ENCODE measurements at regions not wholly inside any gene's neighbourhood (a gene's known extent, or its start where the extent isn't known, plus 50 kb on each side); places are given as distances from the start of the nearest gene placed in this dataset.
"Not testable (repeated sequence)": the region's sequence is repeated elsewhere in the genome, so short reads cannot be mapped to it uniquely, and the experiment has no call there.

DNA sequence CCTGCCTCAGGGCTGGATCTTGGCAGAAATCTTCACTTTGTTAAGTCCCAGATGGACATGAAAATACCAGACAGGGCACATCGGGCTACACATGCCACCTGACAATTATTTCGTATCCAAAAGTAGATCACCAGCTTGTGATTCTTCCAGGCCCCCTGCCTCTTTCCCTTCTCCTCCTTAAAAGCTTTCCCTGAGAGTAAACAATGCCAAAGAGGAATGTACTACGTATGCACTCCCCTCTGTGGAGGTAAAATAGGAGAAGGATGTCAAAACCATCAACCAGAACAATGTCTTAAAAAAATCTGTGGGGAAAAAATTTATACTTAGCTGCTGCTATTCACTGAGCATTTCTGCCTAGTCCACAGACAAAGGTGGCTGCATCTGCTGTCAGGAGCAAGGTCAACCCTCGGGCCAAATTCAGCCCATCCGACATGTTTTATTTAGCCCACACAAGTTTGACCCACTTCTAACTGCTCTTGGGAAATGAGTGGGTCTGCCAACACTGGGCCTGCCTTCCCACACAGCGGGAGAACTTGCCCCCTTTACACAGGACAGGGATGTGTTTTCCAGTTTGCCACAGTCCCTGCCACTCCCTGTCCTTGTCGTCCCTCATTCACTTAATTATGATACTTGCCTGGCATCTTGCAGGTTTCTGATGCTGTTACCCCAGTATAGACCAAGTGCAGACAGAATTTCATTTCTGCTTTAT is 74.7 kb upstream of the NBPF26 start:
- DNase-seq; H3K27ac Mint-ChIP-seq; H3K4me1 Mint-ChIP-seq; H3K4me3 Mint-ChIP-seq; H3K27me3 Mint-ChIP-seq; H3K36me3 Mint-ChIP-seq; ATAC-seq (ENCODE audit: low read depth); H3K9me3 Mint-ChIP-seq; POLR2A ChIA-PET: not testable (repeated sequence)

DNA sequence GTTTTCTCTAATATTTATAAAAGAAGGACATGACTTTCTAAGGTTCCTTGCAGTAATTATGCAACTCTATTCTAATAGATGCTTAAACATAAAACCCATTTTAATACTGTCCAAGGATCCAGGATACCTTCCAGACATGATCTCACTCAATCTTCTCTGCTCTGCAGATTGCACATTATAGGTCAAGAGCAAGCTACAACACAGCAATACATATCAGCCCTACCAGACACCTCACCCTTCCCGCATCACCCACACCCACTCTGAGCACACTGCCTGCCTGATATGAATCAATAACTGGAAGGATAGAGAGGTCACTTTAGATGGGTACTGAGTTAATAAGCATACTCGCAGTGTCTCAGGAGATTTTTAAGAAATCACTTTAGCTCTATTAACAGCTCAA is 74.0 kb upstream of the NBPF26 start:
- POLR2A ChIA-PET; H3K27me3 Mint-ChIP-seq; DNase-seq; H3K9me3 Mint-ChIP-seq; ATAC-seq (ENCODE audit: low read depth); H3K4me3 Mint-ChIP-seq; H3K27ac Mint-ChIP-seq; H3K4me1 Mint-ChIP-seq; H3K36me3 Mint-ChIP-seq: not testable (repeated sequence)

DNA sequence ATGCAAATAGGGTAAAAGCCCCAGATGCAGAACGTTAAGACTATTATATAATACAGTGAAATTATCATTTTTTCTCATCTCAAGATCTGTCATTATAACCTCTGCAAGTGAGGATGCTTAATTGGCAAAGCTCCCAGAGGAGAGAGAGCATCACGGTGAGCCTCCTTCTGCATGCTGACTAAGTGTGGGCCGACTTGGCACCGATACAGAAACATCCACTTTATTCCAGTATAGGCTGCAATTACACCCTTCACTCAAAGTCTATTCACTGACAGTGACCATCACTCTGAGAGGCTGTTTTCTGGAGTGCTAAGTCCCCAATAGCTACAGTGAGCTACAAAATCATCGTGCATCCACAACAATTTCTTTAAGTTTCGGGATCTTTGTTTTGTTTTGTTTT is 69.6 kb upstream of the NBPF26 start:
- H3K27me3 Mint-ChIP-seq; H3K36me3 Mint-ChIP-seq; H3K9me3 Mint-ChIP-seq; DNase-seq; H3K4me3 Mint-ChIP-seq; POLR2A ChIA-PET; ATAC-seq (ENCODE audit: low read depth); H3K27ac Mint-ChIP-seq; H3K4me1 Mint-ChIP-seq: not testable (repeated sequence)

DNA sequence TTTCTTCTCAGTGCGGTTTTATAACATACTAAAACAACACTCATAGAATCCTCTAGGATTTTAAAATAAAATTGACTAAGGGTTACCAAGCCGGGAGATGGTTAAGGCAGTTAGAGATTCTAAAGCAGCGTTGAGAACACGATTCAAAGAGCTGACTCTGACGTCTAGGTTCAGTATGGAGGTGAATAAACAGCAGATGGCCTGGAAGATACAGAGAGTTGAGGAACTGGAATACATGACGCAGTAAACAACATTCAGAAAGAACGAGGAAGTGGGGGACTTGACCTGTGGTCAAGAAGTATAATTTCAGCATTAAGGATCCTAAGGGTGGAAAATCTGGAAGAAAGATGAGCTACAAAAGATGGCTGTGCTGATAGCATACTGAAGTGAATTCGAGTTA is 68.4 kb upstream of the NBPF26 start:
- POLR2A ChIA-PET; H3K27ac Mint-ChIP-seq; DNase-seq; ATAC-seq (ENCODE audit: low read depth); H3K27me3 Mint-ChIP-seq; H3K4me1 Mint-ChIP-seq; H3K9me3 Mint-ChIP-seq; H3K36me3 Mint-ChIP-seq; H3K4me3 Mint-ChIP-seq: not testable (repeated sequence)

DNA sequence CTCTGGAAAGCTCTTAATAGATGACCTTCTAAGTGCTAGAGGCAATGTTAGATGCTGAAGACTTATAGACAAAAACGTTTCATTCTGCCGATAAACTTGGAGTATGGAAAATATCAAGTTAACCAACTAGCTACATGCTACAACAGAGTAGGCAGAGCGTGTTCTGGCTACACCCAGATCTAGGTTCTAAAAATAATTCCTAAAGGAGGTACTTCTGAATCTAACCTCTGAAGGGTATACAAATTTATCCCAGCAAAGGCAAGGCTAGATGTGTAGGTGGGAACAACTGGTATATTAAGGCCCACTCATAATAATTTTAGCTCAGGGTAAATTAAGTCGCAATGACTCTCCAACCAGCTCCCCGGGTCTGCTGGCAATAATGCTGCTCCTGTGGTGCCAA is 67.6 kb upstream of the NBPF26 start:
- DNase-seq; H3K9me3 Mint-ChIP-seq; H3K4me3 Mint-ChIP-seq; H3K27me3 Mint-ChIP-seq; ATAC-seq (ENCODE audit: low read depth); H3K4me1 Mint-ChIP-seq; H3K27ac Mint-ChIP-seq; H3K36me3 Mint-ChIP-seq; POLR2A ChIA-PET: not testable (repeated sequence)

DNA sequence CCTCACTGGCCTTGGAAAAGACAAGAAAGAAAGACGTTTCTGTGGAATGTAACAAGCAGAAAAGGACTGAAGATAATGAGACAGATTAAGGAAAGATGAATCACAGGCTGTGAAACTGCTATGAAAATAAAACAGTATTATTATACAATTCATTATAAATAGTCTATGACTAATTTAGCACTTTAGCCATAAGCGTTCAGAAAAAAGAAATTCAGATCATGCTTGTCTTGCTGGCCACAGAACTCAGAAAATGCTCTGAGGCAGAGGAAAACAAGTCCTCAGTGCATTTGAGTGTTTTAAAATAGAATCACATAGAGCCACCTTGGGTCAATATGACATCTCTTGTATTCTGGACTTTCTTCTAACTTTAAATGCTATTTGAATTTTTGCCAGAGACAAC is 65.9 kb upstream of the NBPF26 start:
- not testable (repeated sequence) for H3K27me3 Mint-ChIP-seq

DNA sequence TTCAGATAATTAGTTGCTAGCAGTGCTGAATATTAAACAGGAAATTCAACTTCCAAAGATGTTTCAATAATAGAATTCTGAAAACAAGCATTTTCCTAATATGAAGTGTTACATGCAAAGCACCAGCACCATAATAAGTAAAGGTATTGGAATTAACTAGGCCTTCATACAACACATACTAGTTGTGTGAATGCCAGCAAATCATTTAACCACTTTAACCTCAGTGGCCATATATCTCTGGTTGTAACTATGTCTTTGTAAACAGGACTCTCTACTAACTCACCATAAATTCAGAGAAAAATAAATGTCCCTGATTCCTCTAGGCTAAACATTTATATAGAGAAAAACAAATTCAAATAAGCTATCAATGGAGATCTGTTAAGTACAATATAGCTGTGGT is 65.1 kb upstream of the NBPF26 start:
- H3K27me3 Mint-ChIP-seq; H3K4me3 Mint-ChIP-seq; H3K27ac Mint-ChIP-seq; ATAC-seq (ENCODE audit: low read depth); H3K9me3 Mint-ChIP-seq; H3K4me1 Mint-ChIP-seq; POLR2A ChIA-PET; DNase-seq; H3K36me3 Mint-ChIP-seq: not testable (repeated sequence)

More for the DNA sequence above, 65.9 kb upstream of the NBPF26 start:
- ATAC-seq (ENCODE audit: low read depth); H3K4me3 Mint-ChIP-seq; H3K27ac Mint-ChIP-seq; H3K4me1 Mint-ChIP-seq; DNase-seq; POLR2A ChIA-PET; H3K36me3 Mint-ChIP-seq; H3K9me3 Mint-ChIP-seq: not testable (repeated sequence)

DNA sequence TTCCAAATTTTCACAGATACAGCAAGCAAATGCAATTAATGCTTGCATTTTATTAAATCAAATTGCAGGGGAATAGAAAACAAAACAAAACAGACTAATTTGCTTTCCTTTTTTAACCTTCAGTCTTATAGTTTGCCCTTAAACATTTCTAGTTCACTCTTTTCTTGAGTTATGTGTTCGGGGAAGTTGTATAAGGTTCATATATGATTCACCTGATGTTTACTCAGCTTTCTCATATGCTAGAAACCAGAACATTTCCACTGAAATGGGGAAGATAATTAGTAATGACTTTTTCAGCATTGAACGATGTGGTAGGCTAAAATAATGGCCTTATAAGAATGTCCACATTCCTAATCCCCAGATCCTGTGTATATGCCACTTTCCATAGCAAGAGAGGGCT is 64.6 kb upstream of the NBPF26 start:
- not testable (repeated sequence) for ATAC-seq (ENCODE audit: low read depth); H3K9me3 Mint-ChIP-seq

DNA sequence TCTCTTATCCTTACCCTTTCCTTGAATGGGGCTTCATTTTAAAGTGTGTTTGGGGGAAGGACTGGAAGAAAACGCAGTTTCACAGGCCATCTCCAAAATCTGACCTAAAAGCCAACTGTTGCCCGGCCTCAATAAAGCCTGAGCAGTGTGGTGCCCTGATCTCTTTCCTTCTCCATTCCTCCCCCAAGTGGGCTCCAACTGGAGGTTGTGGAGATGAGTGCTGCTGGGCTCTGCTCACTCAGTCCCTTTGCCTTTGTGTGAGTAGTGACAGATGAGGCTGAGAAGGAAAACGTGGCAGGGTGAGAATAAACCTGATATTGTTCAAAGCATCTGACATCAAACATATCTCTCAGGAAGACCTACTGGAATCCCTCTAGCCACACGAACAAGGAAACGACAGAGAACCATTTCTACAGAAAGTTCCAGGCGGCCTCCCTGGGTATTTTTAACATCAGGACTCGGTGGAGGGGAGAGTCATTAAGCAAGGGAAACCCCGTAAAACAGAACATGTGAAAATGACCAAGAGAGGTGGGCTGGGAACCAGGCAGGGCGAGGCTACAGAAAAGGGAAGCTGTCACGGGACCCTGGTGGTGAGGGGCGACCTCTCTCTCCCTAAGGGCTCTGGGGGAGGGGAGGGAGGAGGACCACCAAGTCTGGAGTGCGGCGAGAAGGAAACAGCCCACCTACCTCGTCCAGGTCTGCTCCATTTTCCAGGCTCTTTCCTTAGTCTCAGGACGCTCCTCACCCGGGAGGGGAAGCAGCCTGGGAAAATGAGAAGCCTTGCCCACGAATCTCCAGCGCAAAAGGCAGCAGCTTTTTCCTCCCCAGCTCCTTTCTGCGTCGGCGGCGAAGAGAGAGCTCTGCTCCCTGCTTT is 59.1 kb upstream of the NBPF26 start:
- H3K4me1 Mint-ChIP-seq = not testable (repeated sequence)

More for the DNA sequence above, 64.6 kb upstream of the NBPF26 start:
- H3K36me3 Mint-ChIP-seq, H3K27ac Mint-ChIP-seq, H3K27me3 Mint-ChIP-seq, H3K4me1 Mint-ChIP-seq, DNase-seq, H3K4me3 Mint-ChIP-seq, POLR2A ChIA-PET: not testable (repeated sequence)

DNA sequence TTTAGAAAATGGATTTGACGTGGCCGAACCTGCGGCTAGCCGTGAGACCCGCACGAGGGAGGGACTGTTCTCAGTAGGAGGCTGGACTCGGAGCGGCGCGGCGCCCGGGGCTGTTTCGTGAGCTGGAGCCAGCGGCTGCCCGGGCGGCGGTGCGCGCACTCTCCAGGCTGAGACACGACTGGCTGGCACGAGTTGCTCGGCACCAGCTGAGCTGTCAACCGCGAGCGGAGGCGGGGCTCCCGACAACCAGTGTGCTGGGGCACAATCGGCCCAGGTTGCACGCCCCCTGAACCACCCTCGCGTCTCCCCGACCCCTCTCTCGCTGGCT is 58.5 kb upstream of the NBPF26 start:
- H3K27me3 Mint-ChIP-seq, H3K9me3 Mint-ChIP-seq, H3K4me1 Mint-ChIP-seq, POLR2A ChIA-PET, H3K27ac Mint-ChIP-seq, H3K36me3 Mint-ChIP-seq: not testable (repeated sequence)
- H3K4me3 Mint-ChIP-seq = peak overlapping the region; percentile 79
- DNase-seq (peak; percentile 30), ATAC-seq (ENCODE audit: low read depth) (peak; percentile 96)

More for the DNA sequence above, 59.1 kb upstream of the NBPF26 start:
- H3K4me3 Mint-ChIP-seq = peak overlapping the region; percentile 79
- POLR2A ChIA-PET, H3K9me3 Mint-ChIP-seq, DNase-seq, H3K36me3 Mint-ChIP-seq, H3K27me3 Mint-ChIP-seq, H3K27ac Mint-ChIP-seq: not testable (repeated sequence)
- ATAC-seq (ENCODE audit: low read depth) = peak; percentile 22

DNA sequence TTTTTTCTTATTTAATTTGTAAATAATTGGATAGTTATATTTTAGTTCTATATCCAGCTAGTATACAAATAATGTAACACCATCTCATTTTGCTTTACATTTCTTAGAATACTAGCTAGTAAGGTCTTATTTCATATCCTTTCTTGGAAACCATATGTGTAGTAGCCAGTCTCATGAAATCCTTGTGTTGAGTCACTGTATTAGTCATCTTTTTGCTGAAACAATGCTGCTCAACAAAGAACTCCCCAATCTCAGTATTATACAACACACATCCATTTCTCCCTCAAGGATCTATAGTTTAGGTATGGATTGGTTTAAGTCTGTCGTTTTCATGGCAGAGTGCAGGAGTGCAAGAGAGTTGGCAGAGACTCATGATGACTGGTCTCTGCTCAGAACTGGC is 55.6 kb upstream of the NBPF26 start:
- H3K27ac Mint-ChIP-seq; H3K4me1 Mint-ChIP-seq; H3K9me3 Mint-ChIP-seq; ATAC-seq (ENCODE audit: low read depth); POLR2A ChIA-PET; H3K36me3 Mint-ChIP-seq; H3K27me3 Mint-ChIP-seq; H3K4me3 Mint-ChIP-seq; DNase-seq: not testable (repeated sequence)

Measured in activated naive CD8-positive, alpha-beta T cell treated with anti-CD3 and anti-CD28 coated beads, Interleukin-2, amount 10 ng/mL, durations not matched to agents 7 days and 5 days (primary cell).